SK-N-SH (cell line): ENCODE measurements at regions not wholly inside any gene's neighbourhood (a gene's known extent, or its start where the extent isn't known, plus 50 kb on each side); places are given as distances from the start of the nearest gene placed in this dataset.

ENCODE experiments used
- EP300 ChIP-seq, 2 experiments: IDR thresholded peaks; 2 replicates each; pipeline versions ENCODE4 v1.4.0 to v1.6.1; 2012; ENCODE audit warnings: borderline replicate concordance in 1 of 2, low read depth in 1 of 2, low read length in 1 of 2
- GABPA ChIP-seq: IDR thresholded peaks from 2 replicates; pipeline ENCODE4 v1.4.0; 2012; ENCODE audit warnings: low read depth, mild to moderate bottlenecking
- NRF1 ChIP-seq: IDR thresholded peaks from 2 replicates; pipeline ENCODE4 v1.6.1; 2012; ENCODE audit warnings: low read depth, mild to moderate bottlenecking, low read length
- POLR2AphosphoS5 ChIP-seq: IDR thresholded peaks from 2 replicates; pipeline ENCODE4 v1.6.1; 2012; ENCODE audit warnings: low read depth, low read length
- RAD21 ChIP-seq: IDR thresholded peaks from 2 replicates; pipeline ENCODE4 v1.6.1; 2012; ENCODE audit warnings: mild to moderate bottlenecking, low read length
- TAF1 ChIP-seq: IDR thresholded peaks from 2 replicates; pipeline ENCODE4 v1.6.1; 2012; ENCODE audit warnings: low read depth, mild to moderate bottlenecking, low read length, moderate library complexity, borderline replicate concordance
- TEAD4 ChIP-seq: IDR thresholded peaks from 2 replicates; pipeline ENCODE4 v1.4.0; 2012; ENCODE audit warnings: mild to moderate bottlenecking, borderline replicate concordance; ENCODE audit not compliant: insufficient read depth
- TF ChIP-seq, protein P1 (sequence below): fragments of 200-600 bp; sonication (generic); IDR thresholded peaks from 2 replicates; pipeline ENCODE4 v1.6.1; 2017; ENCODE audit warnings: antibody characterized with exemption, mild to moderate bottlenecking, moderate library complexity
- TF ChIP-seq, protein P2 (sequence below): IDR thresholded peaks from 2 replicates; pipeline ENCODE4; 2012
- TF ChIP-seq, protein P3 (sequence below): IDR thresholded peaks from 2 replicates; pipeline ENCODE4 v1.4.0; 2012; ENCODE audit warnings: low read depth

GRCh38 chr1:208807446-208808127 lies 563.4 kb upstream of the PLXNA2 start:
- TF ChIP-seq GABPA (no peak), TAF1 (no peak), RAD21 (no peak), EP300 (IDR thresholded peaks at IDR 0.05; ENCODE audit: borderline replicate concordance in 1 of 2, low read depth in 1 of 2, low read length in 1 of 2) (no peak), POLR2AphosphoS5 (no peak), TEAD4 (no peak), NRF1 (no peak)
- TF ChIP-seq, protein P1, sequence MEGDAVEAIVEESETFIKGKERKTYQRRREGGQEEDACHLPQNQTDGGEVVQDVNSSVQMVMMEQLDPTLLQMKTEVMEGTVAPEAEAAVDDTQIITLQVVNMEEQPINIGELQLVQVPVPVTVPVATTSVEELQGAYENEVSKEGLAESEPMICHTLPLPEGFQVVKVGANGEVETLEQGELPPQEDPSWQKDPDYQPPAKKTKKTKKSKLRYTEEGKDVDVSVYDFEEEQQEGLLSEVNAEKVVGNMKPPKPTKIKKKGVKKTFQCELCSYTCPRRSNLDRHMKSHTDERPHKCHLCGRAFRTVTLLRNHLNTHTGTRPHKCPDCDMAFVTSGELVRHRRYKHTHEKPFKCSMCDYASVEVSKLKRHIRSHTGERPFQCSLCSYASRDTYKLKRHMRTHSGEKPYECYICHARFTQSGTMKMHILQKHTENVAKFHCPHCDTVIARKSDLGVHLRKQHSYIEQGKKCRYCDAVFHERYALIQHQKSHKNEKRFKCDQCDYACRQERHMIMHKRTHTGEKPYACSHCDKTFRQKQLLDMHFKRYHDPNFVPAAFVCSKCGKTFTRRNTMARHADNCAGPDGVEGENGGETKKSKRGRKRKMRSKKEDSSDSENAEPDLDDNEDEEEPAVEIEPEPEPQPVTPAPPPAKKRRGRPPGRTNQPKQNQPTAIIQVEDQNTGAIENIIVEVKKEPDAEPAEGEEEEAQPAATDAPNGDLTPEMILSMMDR: no peak
- TF ChIP-seq, protein P2, sequence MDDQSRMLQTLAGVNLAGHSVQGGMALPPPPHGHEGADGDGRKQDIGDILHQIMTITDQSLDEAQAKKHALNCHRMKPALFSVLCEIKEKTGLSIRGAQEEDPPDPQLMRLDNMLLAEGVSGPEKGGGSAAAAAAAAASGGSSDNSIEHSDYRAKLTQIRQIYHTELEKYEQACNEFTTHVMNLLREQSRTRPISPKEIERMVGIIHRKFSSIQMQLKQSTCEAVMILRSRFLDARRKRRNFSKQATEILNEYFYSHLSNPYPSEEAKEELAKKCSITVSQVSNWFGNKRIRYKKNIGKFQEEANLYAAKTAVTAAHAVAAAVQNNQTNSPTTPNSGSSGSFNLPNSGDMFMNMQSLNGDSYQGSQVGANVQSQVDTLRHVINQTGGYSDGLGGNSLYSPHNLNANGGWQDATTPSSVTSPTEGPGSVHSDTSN: no peak
- TF ChIP-seq, protein P3, sequence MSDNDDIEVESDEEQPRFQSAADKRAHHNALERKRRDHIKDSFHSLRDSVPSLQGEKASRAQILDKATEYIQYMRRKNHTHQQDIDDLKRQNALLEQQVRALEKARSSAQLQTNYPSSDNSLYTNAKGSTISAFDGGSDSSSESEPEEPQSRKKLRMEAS: no peak
